DMS53 (cell line): ENCODE measurements at regions not wholly inside any gene's neighbourhood (a gene's known extent, or its start where the extent isn't known, plus 50 kb on each side); places are given as distances from the start of the nearest gene placed in this dataset.

Experiments used
- DNase-seq: peaks from one replicate; lab custom pipeline; 2025; lab: John Stamatoyannopoulos, UW

DNA sequence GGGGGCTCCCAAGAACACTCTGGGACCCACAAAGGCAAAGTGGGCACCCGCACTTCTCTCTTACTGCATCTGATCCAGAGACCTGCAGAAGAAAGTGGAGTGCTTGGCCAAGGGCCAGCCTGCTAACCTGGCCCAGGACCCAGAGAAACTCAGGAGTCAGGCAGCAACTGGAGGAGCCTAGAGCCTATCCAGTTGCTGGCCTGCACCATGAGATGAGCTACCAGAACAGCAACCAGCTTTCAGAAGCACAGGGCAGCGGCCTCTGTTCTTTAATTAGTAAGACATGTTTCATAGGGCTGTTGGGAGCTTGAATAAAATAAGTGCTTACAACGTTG, 298.3 kb downstream of the GADD45G start:
- no peak for DNase-seq

- no peak for DNase-seq
Measured at GRCh38 chr9:89905606-89906338, 301.0 kb downstream of the GADD45G start.

DNA sequence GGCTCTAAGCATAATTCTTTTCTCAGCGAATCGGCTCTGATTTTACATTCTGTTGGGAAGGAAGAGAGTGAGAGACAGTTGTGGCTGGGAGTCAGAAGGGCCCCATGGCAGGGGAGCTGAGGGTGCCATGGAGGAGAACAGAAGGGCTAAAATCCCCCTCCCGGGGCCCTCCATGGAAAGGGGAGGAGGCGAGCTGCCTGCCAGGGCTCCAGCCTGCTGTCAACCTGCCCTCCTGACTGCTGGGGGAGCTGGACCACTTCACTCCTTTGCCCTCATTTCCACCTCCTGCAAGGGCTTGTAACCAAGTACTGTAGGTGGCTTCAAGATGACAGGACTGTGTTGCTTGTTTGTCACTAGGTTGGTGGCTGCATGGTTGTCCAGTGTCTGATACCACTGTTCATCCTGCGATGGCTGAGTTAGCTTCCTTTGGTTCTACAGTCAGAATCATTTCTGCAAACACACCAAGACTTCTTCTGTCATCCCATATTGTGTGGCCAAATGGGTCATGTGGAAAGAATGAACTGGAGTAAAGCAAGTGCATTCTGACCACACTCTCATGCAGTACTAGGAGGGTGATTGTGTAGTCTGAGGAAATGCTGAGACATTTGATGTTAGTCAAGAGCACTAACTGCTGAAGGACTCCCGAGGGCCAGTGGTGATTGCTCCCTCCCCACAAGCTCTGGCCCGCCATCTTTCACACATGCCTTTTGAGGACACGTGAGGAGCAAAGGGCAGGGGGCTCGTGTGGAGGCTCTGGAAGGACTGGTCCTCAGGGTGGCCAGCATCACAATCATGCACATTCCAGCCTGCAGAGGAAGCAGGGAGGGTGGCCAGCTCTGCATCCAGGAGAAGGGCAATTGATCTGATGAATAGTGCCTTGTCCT, 307.2 kb downstream of the GADD45G start:
- no peak for DNase-seq

GRCh38 chr9:89912605-89912953, 307.8 kb downstream of the GADD45G start:
- DNase-seq = peak; percentile 3

- DNase-seq = no peak
Measured at GRCh38 chr9:89915187-89915586, 310.4 kb downstream of the GADD45G start.

DNA sequence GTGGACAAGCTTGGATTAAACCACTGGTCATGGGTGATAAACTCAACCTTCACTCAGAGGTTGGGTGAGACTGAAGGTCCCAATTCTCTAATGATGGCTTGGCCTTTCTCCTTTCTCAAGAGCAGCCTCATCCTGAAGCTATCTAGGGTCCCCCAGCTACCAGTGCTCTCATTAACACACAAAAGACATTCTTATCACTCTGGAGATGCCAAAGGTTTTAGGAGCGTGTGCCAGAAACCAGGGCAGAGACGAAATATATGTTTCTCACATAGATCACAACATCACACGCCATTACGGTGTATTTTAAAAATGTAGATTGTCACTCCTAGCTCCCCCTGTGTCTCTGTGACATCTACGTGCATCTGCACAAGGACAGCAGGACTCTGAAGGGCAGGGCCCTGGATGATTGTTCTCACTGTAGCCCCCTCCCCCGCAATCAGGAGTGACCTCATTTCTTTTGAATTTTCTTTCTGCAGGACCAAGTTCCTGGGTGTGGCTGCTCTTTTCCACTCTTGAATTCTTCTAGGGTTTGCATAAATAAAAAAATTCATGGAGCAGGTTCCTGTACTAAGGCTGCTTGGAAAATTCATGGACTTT, 311.3 kb downstream of the GADD45G start:
- no peak for DNase-seq

- no peak for DNase-seq
Measured at GRCh38 chr9:89917861-89918260, 313.0 kb downstream of the GADD45G start.

GRCh38 chr9:89919171-89919681, 314.4 kb downstream of the GADD45G start:
- DNase-seq = peak; percentile 97

GRCh38 chr9:89920131-89920530, 315.3 kb downstream of the GADD45G start:
- no peak for DNase-seq

DNA sequence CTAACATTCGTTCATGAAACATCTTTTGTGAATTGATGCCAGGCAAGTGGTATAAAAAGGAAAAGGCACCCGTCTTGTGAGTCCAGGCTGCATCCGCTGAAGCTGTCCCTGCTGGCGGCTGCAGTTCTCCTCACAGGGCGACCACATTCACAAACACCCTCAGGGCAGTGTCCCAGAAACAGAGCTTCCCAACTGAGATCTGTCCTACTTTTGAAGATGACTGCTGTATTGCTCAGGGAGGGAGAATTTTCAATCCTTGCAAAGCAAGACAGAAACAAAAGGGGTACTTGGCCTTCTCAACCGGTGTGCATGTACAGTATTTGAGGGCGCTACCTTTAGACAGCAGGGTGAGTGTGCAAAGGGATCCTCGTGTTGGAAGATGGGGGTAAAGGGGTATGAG, 316.1 kb downstream of the GADD45G start:
- no peak for DNase-seq

DNA sequence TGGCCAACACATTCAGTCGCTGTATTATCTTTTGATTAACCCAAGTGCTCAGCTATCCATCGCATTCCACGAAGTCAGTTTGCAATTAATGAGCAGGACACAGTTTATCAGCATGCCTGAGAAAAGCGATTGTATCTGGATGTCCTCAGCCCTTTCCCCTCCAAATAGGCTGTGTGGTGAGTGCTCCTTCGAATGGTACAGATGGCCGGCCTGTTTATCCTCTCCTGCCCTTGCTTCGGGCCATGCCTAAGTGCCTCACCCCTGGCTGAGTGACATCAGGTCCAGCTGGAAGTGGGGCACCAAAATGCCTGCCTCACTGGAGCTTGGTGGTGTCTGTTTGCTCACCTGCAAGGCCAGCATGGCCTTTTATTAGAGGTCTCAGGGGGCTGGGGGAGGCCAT, 317.3 kb downstream of the GADD45G start:
- peak; percentile 32 for DNase-seq

DNA sequence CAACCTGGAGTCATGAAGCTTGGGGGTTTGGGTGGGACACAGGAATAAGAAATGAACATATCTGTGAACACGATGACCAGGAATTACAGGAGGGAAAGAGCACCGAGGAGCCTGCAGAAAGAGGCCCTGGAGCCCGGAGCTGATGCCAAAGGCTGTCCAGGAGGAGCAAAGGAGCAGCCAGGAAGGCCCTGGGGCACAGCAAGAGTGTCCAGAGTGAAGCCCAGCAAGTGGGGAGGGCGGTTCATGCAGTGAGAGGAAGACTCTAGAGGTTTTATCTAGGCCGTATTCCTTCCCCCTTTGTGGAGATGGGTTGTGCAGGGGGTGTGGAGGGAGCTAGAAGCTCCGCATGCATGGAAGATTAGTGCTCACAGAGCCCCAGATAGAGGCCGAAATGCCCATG, 318.4 kb downstream of the GADD45G start:
- peak; percentile 11 for DNase-seq

DNA sequence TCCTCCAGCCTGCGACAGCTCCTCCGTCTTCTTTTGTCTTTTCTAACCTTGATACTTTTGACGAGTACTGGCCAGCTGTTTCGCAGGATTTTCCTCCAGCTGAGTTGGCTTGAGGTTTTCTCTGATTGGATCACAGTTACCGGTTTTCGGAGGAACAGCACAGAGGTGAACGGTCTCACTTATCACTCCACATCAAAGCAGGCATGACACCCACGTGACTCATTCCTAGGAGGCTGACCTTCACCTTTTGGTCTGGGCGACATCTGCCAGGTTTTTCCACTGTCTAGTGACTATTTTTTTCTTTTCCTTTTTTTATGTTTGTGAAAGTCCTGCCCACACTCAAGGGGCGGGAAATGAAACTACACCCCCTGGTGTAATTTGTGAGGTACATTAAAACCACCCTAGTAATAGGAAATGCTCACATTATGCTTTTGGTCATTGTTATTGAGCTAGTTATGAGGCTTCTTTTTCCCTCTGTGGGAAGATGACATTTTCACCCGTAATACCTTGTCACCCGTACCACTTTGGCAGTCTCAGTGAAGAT, 319.2 kb downstream of the GADD45G start:
- peak; percentile 73 for DNase-seq

GRCh38 chr9:89924611-89925010, 319.8 kb downstream of the GADD45G start:
- DNase-seq = no peak

GRCh38 chr9:89926167-89926566, 321.4 kb downstream of the GADD45G start:
- DNase-seq = no peak

- no peak for DNase-seq
Measured at GRCh38 chr9:89926691-89927220, 321.9 kb downstream of the GADD45G start.

- DNase-seq = no peak
Measured at GRCh38 chr9:89928106-89928505, 323.3 kb downstream of the GADD45G start.

GRCh38 chr9:89928521-89929275, 323.9 kb downstream of the GADD45G start:
- no peak for DNase-seq

GRCh38 chr9:89929315-89929672, 324.5 kb downstream of the GADD45G start:
- DNase-seq = no peak

GRCh38 chr9:89929673-89930480, 325.1 kb downstream of the GADD45G start:
- DNase-seq = peak; percentile 77

DNA sequence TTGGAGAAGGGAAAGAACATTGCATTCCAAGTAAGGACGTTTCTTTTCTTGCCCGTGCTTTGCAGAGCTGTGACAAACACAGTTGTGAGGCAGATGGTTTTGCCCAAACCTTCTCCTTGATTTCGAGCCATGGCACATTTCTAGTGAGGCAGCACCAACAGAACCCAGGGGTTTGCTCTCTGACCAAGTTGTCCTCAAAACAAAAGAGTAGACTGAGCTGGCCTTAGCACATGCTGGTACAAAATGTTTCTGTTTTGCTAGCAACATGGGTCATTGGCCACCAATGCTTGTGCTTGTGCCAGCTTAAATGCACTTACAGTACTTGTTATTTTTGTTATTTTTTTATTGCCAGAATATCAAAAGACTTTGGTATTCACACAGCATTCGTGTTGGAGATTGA, 328.8 kb downstream of the GADD45G start:
- no peak for DNase-seq
